ENCODE measurements at regions not wholly inside any gene's neighbourhood (a gene's known extent, or its start where the extent isn't known, plus 50 kb on each side); places are given as distances from the start of the nearest gene placed in this dataset.

DNA sequence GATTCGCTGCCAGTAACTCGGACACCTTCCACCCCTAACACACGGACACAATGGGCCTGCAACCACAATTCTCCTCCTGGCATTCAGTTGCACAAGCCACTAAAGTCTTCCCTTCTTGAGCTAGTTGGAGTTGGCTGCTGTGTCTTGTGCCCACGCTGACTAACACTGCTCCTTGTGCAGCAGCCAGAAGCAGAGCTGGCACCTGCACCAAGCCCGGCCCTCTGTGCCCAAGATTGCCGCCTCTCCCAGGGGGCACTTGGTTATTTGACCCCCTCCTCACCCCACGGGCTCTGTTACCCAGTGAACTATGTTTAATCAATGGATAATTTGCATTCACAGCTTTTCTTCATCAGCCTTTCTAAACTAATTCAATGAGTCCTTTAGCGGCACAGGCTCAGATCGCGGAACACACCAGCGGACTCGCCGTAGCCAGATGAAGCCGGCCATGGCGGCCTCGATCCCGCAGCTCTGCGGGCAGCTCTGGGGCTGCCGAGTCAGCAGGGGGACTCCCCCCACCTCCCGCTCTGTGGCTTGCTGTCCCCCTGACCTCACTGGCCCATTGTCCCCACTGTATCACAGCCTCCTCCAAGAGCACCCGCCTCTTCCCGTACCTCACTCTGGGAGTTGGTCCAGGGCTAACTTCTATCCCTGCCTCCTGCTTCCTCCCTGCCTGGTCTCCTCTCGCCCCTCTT is 94.8 kb upstream of the AFDN start:
- dilution Hi-C loops (cut with HindIII; ENCODE audit: low sequenced_read_pairs, unreplicated experiment), result no loop called here
- H2AK5ac ChIP-seq (ENCODE audit: low read depth, low read length), result no peak overlapping the region
- H3K9ac ChIP-seq (ENCODE audit: low read depth, low read length), result no peak overlapping the region
- intact Hi-C loops (cut with micrococcal nuclease), result no loop called here
- no peak overlapping the region for H3K4me3 ChIP-seq (ENCODE audit: insufficient read depth, low read depth, low read length)
- in situ Hi-C loops (cut with MboI; ENCODE audit: low sequenced_read_pairs), result no loop called here
- H2AK9ac ChIP-seq (replicated peaks; ENCODE audit: low read depth, low read length, poor library complexity), result no peak overlapping the region
- H3K18ac ChIP-seq (ENCODE audit: low read depth, low read length), result no peak overlapping the region
- ChIA-PET POLR2A (ENCODE audit: unreplicated experiment) (no interaction called here), CTCF (no interaction called here)
- H3K27ac ChIP-seq (ENCODE audit: insufficient read depth, low read length), result no peak overlapping the region
- 88% methylated on average over 6 of the region's 23 CpGs; no CpG with 5 or more reads in 1 of the 2 experiments for WGBS, 2 experiments (ENCODE audit: extremely low coverage in 2 of 2, insufficient read length in 1 of 2)
- no peak overlapping the region for H3K23ac ChIP-seq (ENCODE audit: low read depth, low read length)
- no peaks in the 10 kb centered on the region for H3K9me1 ChIP-seq (ENCODE audit: insufficient read depth, low read length)
- no peaks in the 10 kb centered on the region for H3K4me1 ChIP-seq (ENCODE audit: control insufficient read depth, insufficient read depth, low read length)
- TF ChIP-seq FOS (IDR thresholded peaks at IDR 0.05; ENCODE audit: low read depth, low read length), result no peak
- no peak for TF ChIP-seq MAZ (IDR thresholded peaks at IDR 0.05; ENCODE audit: borderline replicate concordance, low read depth, low read length)
- no peak for TF ChIP-seq CHD1 (IDR thresholded peaks at IDR 0.05; ENCODE audit: low read depth, low read length)
- no peak for TF ChIP-seq CEBPB (IDR thresholded peaks at IDR 0.05; ENCODE audit: low read depth, low read length)
- TF ChIP-seq, protein P1, sequence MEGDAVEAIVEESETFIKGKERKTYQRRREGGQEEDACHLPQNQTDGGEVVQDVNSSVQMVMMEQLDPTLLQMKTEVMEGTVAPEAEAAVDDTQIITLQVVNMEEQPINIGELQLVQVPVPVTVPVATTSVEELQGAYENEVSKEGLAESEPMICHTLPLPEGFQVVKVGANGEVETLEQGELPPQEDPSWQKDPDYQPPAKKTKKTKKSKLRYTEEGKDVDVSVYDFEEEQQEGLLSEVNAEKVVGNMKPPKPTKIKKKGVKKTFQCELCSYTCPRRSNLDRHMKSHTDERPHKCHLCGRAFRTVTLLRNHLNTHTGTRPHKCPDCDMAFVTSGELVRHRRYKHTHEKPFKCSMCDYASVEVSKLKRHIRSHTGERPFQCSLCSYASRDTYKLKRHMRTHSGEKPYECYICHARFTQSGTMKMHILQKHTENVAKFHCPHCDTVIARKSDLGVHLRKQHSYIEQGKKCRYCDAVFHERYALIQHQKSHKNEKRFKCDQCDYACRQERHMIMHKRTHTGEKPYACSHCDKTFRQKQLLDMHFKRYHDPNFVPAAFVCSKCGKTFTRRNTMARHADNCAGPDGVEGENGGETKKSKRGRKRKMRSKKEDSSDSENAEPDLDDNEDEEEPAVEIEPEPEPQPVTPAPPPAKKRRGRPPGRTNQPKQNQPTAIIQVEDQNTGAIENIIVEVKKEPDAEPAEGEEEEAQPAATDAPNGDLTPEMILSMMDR (conservative IDR thresholded peaks at IDR 0.05; ENCODE audit: low read depth, low read length), result no peak
- TF ChIP-seq MXI1 (IDR thresholded peaks at IDR 0.05; ENCODE audit: borderline replicate concordance, low read depth, low read length), result no peak
- no peak for TF ChIP-seq SMC3 (IDR thresholded peaks at IDR 0.05; ENCODE audit: low read depth, low read length)
- no peak for TF ChIP-seq RFX5 (IDR thresholded peaks at IDR 0.05; ENCODE audit: low read depth, low read length)
- TF ChIP-seq BHLHE40 (IDR thresholded peaks at IDR 0.05; ENCODE audit: low read depth, low read length), result no peak
- no peak for TF ChIP-seq POLR2A (IDR thresholded peaks at IDR 0.05; ENCODE audit: low read depth, low read length)
- TF ChIP-seq NFE2L2 (IDR thresholded peaks at IDR 0.05; ENCODE audit: low read depth, low read length), result no peak
- no peak for TF ChIP-seq MAFK (IDR thresholded peaks at IDR 0.05; ENCODE audit: low read depth, low read length)
- TF ChIP-seq, protein P2, sequence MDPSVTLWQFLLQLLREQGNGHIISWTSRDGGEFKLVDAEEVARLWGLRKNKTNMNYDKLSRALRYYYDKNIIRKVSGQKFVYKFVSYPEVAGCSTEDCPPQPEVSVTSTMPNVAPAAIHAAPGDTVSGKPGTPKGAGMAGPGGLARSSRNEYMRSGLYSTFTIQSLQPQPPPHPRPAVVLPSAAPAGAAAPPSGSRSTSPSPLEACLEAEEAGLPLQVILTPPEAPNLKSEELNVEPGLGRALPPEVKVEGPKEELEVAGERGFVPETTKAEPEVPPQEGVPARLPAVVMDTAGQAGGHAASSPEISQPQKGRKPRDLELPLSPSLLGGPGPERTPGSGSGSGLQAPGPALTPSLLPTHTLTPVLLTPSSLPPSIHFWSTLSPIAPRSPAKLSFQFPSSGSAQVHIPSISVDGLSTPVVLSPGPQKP (IDR thresholded peaks at IDR 0.05; ENCODE audit: borderline replicate concordance, low read depth, low read length), result no peak
- no peak overlapping the region for H3K4me2 ChIP-seq (ENCODE audit: low read depth, low read length)
- DNase-seq, result no peak
- no peaks in the 10 kb centered on the region for H3K27me3 ChIP-seq (ENCODE audit: control insufficient read depth, insufficient read depth, low read length)
- H3K56ac ChIP-seq (ENCODE audit: extremely low read depth, insufficient read depth, low read length), result no peak overlapping the region
- H4K8ac ChIP-seq (ENCODE audit: low read depth in 2 of 2, low read length in 2 of 2), result no peak overlapping the region
- H3K14ac ChIP-seq (replicated peaks; ENCODE audit: low read depth, low read length), result no peak overlapping the region
- H2BK15ac ChIP-seq (ENCODE audit: low read depth, low read length), result no peak overlapping the region
- no peak overlapping the region for H2AFZ ChIP-seq (replicated peaks; ENCODE audit: low read length, poor library complexity)
- no peak overlapping the region for H2BK20ac ChIP-seq (ENCODE audit: low read depth, low read length)
- no peak overlapping the region for H4K91ac ChIP-seq (ENCODE audit: insufficient read depth, low read depth, low read length)
- no peaks in the 10 kb centered on the region for H3K79me1 ChIP-seq (ENCODE audit: low read depth in 1 of 2, low read length in 2 of 2)
- H4K5ac ChIP-seq (ENCODE audit: low read depth, low read length), result no peak overlapping the region
- no peak for ATAC-seq (ENCODE audit: low read depth)
- no peaks in the 10 kb centered on the region for H4K20me1 ChIP-seq (ENCODE audit: insufficient read depth, low read length)
- no peak overlapping the region for H3K4ac ChIP-seq (ENCODE audit: low read depth, low read length)
- BruUV-seq (replicated peaks), result no TSS peak
- peaks cover 44% of the 10 kb centered on the region for H3K9me3 ChIP-seq (ENCODE audit: control insufficient read depth, insufficient read depth, low read length)
- no peak overlapping the region for H2BK5ac ChIP-seq (ENCODE audit: low read depth, low read length, poor library complexity, severe bottlenecking)
- H3K36me3 ChIP-seq (ENCODE audit: control insufficient read depth, insufficient read depth, low read length), result no peaks in the 10 kb centered on the region
- H2BK120ac ChIP-seq (ENCODE audit: low read depth, low read length), result no peak overlapping the region

All from IMR-90 (cell line).